Mesendoderm (in vitro differentiated cells): ENCODE measurements at regions not wholly inside any gene's neighbourhood (a gene's known extent, or its start where the extent isn't known, plus 50 kb on each side); places are given as distances from the start of the nearest gene placed in this dataset.

Experiments
- DNase-seq: peaks from one replicate; pipeline ENCODE4 v3.0.0; 2013
- H2AK5ac ChIP-seq: 2 replicates; pipeline ENCODE4 v1.6.1; 2013; ENCODE audit warnings: low read length, inconsistent platforms
- H2BK120ac ChIP-seq: 2 replicates; pipeline ENCODE4 v1.6.1; 2013; ENCODE audit warnings: low read depth, mild to moderate bottlenecking, low read length, moderate library complexity, mixed read lengths
- H2BK15ac ChIP-seq: replicated peaks from 2 replicates; pipeline ENCODE4 v1.6.1; 2013; ENCODE audit warnings: low read depth, mild to moderate bottlenecking, moderate library complexity
- H2BK5ac ChIP-seq: 2 replicates; pipeline ENCODE4 v1.6.1; 2013; ENCODE audit warnings: low read length, inconsistent platforms
- H3K18ac ChIP-seq: 2 replicates; pipeline ENCODE4 v1.6.1; 2013; ENCODE audit warnings: mild to moderate bottlenecking, low read length, mixed read lengths
- H3K23ac ChIP-seq: one replicate; pipeline ENCODE4 v1.6.1; 2013; ENCODE audit warnings: low read length
- H3K27ac ChIP-seq: 2 replicates; pipeline ENCODE4 v1.5.1; 2013; ENCODE audit warnings: low read depth, mild to moderate bottlenecking, inconsistent platforms, low read length, moderate library complexity
- H3K27me3 ChIP-seq: 2 replicates; pipeline ENCODE4 v1.6.1; 2013; ENCODE audit warnings: low read length, control low read depth, mild to moderate bottlenecking, inconsistent platforms; ENCODE audit not compliant: insufficient read depth, poor library complexity
- H3K36me3 ChIP-seq: 2 replicates; pipeline ENCODE4 v1.6.1; 2013; ENCODE audit warnings: low read length, inconsistent platforms; ENCODE audit not compliant: control insufficient read depth, insufficient read depth
- H3K4ac ChIP-seq: one replicate; pipeline ENCODE4 v1.6.1; 2013; ENCODE audit warnings: low read depth, mild to moderate bottlenecking, low read length, moderate library complexity
- H3K4me1 ChIP-seq: 2 replicates; pipeline ENCODE4 v1.6.1; 2013; ENCODE audit warnings: low read depth, low read length, inconsistent platforms; ENCODE audit not compliant: control insufficient read depth
- H3K4me2 ChIP-seq: 2 replicates; pipeline ENCODE4 v1.6.1; 2013; ENCODE audit warnings: low read length
- H3K4me3 ChIP-seq: 2 replicates; pipeline ENCODE4 v1.5.1; 2013; ENCODE audit warnings: mild to moderate bottlenecking, low read length
- H3K56ac ChIP-seq: one replicate; pipeline ENCODE4 v1.6.1; 2013; ENCODE audit warnings: low read length
- H3K79me1 ChIP-seq: 2 replicates; pipeline ENCODE4 v1.6.1; 2013; ENCODE audit warnings: low read length, inconsistent platforms
- H3K79me2 ChIP-seq: 2 replicates; pipeline ENCODE4 v1.6.1; 2013; ENCODE audit warnings: mild to moderate bottlenecking, low read length; ENCODE audit not compliant: control insufficient read depth, insufficient read depth
- H3K9ac ChIP-seq: 2 replicates; pipeline ENCODE4 v1.6.1; 2013; ENCODE audit warnings: low read length, inconsistent platforms
- H4K5ac ChIP-seq: one replicate; pipeline ENCODE4 v1.6.1; 2013; ENCODE audit warnings: low read length
- H4K8ac ChIP-seq: one replicate; pipeline ENCODE4 v1.6.1; 2013; ENCODE audit warnings: low read depth, mild to moderate bottlenecking, control low read depth, low read length, moderate library complexity
- WGBS: extraction: QIAGEN DNeasy Blood & Tissue Kit; methylation state at CpG from one replicate; pipeline ENCODE4 v1.1.7; 2013; ENCODE audit warnings: low lambda C conversion rate, missing lambda C conversion rate; ENCODE audit not compliant: insufficient coverage; ENCODE audit errors: extremely low coverage; 5-methylcytosine and 5-hydroxymethylcytosine counted together

DNA sequence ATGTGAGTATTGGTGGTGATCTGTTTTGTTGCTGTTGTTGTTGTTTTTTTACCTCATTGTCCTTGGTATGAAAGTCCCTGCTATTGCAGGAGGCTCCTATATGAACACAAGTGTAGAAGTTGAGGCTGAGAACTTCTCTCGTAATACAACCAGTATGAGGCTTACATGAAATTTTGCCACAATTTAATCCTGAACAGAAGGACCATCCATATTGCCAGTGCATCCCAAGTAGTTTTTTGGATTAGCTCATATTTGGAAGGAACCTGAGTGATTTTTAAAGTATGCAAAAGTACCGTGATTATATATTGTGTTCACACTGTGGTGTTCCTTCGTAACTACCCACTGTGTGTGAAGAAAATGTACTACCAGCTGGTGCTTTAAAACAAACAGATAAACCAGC is 2095.5 kb upstream of the WWC1 start:
- H3K4me1 ChIP-seq, result no peaks in the 10 kb centered on the region
- no peak overlapping the region for H4K8ac ChIP-seq
- no peaks in the 10 kb centered on the region for H3K79me1 ChIP-seq
- no peak for DNase-seq
- no peak overlapping the region for H3K4me2 ChIP-seq
- H4K5ac ChIP-seq, result no peak overlapping the region
- H2BK120ac ChIP-seq, result no peak overlapping the region
- no peak overlapping the region for H3K9ac ChIP-seq
- H3K27me3 ChIP-seq, result no peaks in the 10 kb centered on the region
- no peak overlapping the region for H3K56ac ChIP-seq
- no peaks in the 10 kb centered on the region for H3K79me2 ChIP-seq
- no peaks in the 10 kb centered on the region for H3K36me3 ChIP-seq
- H3K18ac ChIP-seq, result no peak overlapping the region
- no peak overlapping the region for H3K23ac ChIP-seq
- no peak overlapping the region for H2BK15ac ChIP-seq
- H3K4me3 ChIP-seq, result no peak overlapping the region
- H3K27ac ChIP-seq, result no peak overlapping the region
- no peak overlapping the region for H2AK5ac ChIP-seq
- WGBS, result no CpG with 5 or more reads among the region's 3 CpGs
- no peak overlapping the region for H2BK5ac ChIP-seq
- H3K4ac ChIP-seq, result no peak overlapping the region

GRCh38 chr5:166200532-166200931 is 2090.9 kb upstream of the WWC1 start:
- H2BK15ac ChIP-seq, result no peak overlapping the region
- H3K56ac ChIP-seq, result no peak overlapping the region
- H3K79me2 ChIP-seq, result no peaks in the 10 kb centered on the region
- no peak overlapping the region for H3K23ac ChIP-seq
- no peak overlapping the region for H3K4me2 ChIP-seq
- H3K79me1 ChIP-seq, result no peaks in the 10 kb centered on the region
- no peak overlapping the region for H2BK120ac ChIP-seq
- H3K36me3 ChIP-seq, result no peaks in the 10 kb centered on the region
- no peaks in the 10 kb centered on the region for H3K4me1 ChIP-seq
- no peaks in the 10 kb centered on the region for H3K27me3 ChIP-seq
- H3K27ac ChIP-seq, result no peak overlapping the region
- H3K4ac ChIP-seq, result no peak overlapping the region
- H2AK5ac ChIP-seq, result no peak overlapping the region
- H3K18ac ChIP-seq, result no peak overlapping the region
- H3K9ac ChIP-seq, result no peak overlapping the region
- no peak for DNase-seq
- no peak overlapping the region for H4K5ac ChIP-seq
- H2BK5ac ChIP-seq, result no peak overlapping the region
- H3K4me3 ChIP-seq, result no peak overlapping the region
- no CpG with 5 or more reads among the region's 2 CpGs for WGBS
- H4K8ac ChIP-seq, result no peak overlapping the region

DNA sequence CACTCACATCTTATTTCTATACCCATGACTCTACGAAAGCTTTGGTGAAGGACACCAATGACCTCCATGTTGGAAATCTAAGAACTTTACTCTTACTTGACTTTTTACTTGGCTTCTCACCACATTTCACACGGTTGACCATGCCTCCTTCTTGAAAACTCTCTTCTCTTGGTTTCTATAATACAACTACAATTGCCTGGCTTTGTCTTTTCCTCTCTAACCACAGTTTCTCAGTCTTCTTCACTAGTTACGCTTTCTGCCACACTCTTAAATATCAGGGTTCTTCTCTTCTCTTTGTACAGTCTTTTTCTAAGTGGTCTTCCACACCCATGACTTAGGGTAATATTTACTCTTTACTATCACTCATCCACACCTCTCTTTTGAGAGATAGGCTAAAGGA is 2079.8 kb upstream of the WWC1 start:
- Histone ChIP-seq H3K9ac (no peak overlapping the region), H3K23ac (no peak overlapping the region), H2AK5ac (no peak overlapping the region), H2BK15ac (no peak overlapping the region), H3K27ac (no peak overlapping the region), H3K4ac (no peak overlapping the region), H2BK120ac (no peak overlapping the region), H3K79me2 (no peaks in the 10 kb centered on the region), H2BK5ac (no peak overlapping the region), H3K4me3 (no peak overlapping the region), H3K79me1 (no peaks in the 10 kb centered on the region), H3K18ac (no peak overlapping the region), H3K36me3 (no peaks in the 10 kb centered on the region), H3K4me2 (no peak overlapping the region), H4K8ac (no peak overlapping the region), H3K4me1 (no peaks in the 10 kb centered on the region), H3K56ac (no peak overlapping the region), H3K27me3 (no peaks in the 10 kb centered on the region), H4K5ac (no peak overlapping the region)
- no peak for DNase-seq
- WGBS, result no CpG with 5 or more reads among the region's 3 CpGs

DNA sequence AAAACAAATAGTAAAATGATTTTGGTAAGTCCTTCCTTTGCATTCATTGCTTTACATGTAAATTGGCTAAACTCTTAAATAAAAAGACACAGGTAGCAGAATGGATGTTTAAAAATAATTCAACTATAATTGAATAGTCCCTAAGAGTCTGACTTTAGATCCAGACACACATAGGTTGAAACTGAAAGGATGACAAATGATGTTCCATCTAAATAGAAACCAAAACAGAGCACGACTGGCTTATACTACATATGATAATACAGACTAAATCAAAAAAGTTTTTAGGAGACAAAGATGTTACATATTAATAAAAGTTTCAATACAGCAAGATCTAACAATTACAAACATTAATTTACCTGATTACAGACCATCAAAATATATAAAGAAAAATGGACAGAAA is 2055.1 kb upstream of the WWC1 start:
- Histone ChIP-seq H3K56ac (no peak overlapping the region), H2BK5ac (no peak overlapping the region), H3K27me3 (no peaks in the 10 kb centered on the region), H2BK15ac (no peak overlapping the region), H3K36me3 (no peaks in the 10 kb centered on the region), H4K8ac (no peak overlapping the region), H3K27ac (no peak overlapping the region), H3K4ac (no peak overlapping the region), H3K18ac (no peak overlapping the region), H2AK5ac (no peak overlapping the region), H3K4me3 (no peak overlapping the region), H3K79me1 (no peaks in the 10 kb centered on the region), H4K5ac (no peak overlapping the region), H3K9ac (no peak overlapping the region), H3K23ac (no peak overlapping the region), H3K79me2 (no peaks in the 10 kb centered on the region), H2BK120ac (no peak overlapping the region), H3K4me2 (no peak overlapping the region), H3K4me1 (no peaks in the 10 kb centered on the region)
- no CpG with 5 or more reads among the region's 1 CpG for WGBS
- DNase-seq, result no peak

GRCh38 chr5:166240705-166241104 is 2050.7 kb upstream of the WWC1 start:
- H2AK5ac ChIP-seq, result no peak overlapping the region
- H3K4me1 ChIP-seq, result no peaks in the 10 kb centered on the region
- no peak overlapping the region for H3K27ac ChIP-seq
- H3K9ac ChIP-seq, result no peak overlapping the region
- no peaks in the 10 kb centered on the region for H3K27me3 ChIP-seq
- no peak overlapping the region for H2BK15ac ChIP-seq
- no CpG with 5 or more reads among the region's 2 CpGs for WGBS
- no peak overlapping the region for H2BK120ac ChIP-seq
- no peak overlapping the region for H3K4me3 ChIP-seq
- no peak overlapping the region for H4K8ac ChIP-seq
- H3K79me2 ChIP-seq, result no peaks in the 10 kb centered on the region
- DNase-seq, result no peak
- H2BK5ac ChIP-seq, result no peak overlapping the region
- no peak overlapping the region for H4K5ac ChIP-seq
- no peak overlapping the region for H3K4ac ChIP-seq
- H3K56ac ChIP-seq, result no peak overlapping the region
- no peak overlapping the region for H3K23ac ChIP-seq
- no peak overlapping the region for H3K4me2 ChIP-seq
- H3K79me1 ChIP-seq, result no peaks in the 10 kb centered on the region
- no peaks in the 10 kb centered on the region for H3K36me3 ChIP-seq
- no peak overlapping the region for H3K18ac ChIP-seq

DNA sequence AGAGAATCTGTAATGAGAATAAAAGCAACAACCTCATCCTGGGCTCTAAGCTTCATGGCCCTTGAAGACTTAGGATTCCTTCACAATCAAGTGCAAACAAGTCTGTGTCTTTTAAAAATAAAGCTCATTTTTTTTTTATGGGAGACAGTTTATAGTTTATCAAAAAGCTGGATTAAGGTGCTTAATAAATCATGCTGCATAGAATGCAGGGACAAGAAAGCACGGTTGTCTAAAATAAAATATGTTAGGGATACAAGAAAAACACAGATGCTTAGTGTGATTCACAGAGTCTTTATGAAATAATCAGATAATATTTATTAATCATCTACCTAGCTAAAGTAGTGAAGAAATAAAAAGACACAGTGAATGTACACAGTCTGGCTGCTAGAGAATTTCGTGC is 2045.9 kb upstream of the WWC1 start:
- Histone ChIP-seq H3K36me3 (no peaks in the 10 kb centered on the region), H2AK5ac (no peak overlapping the region), H3K23ac (no peak overlapping the region), H3K56ac (no peak overlapping the region), H4K5ac (no peak overlapping the region), H2BK5ac (no peak overlapping the region), H2BK15ac (no peak overlapping the region), H4K8ac (no peak overlapping the region), H3K9ac (no peak overlapping the region), H3K79me2 (no peaks in the 10 kb centered on the region), H3K27me3 (no peaks in the 10 kb centered on the region), H3K79me1 (no peaks in the 10 kb centered on the region), H3K18ac (no peak overlapping the region), H3K27ac (no peak overlapping the region), H3K4me1 (no peaks in the 10 kb centered on the region), H3K4me3 (no peak overlapping the region), H3K4ac (no peak overlapping the region), H3K4me2 (no peak overlapping the region), H2BK120ac (no peak overlapping the region)
- no peak for DNase-seq
- WGBS, result no CpG with 5 or more reads among the region's 2 CpGs
